Calu3 (cell line): ENCODE measurements at regions not wholly inside any gene's neighbourhood (a gene's known extent, or its start where the extent isn't known, plus 50 kb on each side); places are given as distances from the start of the nearest gene placed in this dataset.

Experiments
- BruUV-seq: library from RNA; stranded (reverse); fragments of 400-500 nt; replicated peaks from 2 replicates; lab custom pipeline; 2021; lab: Mats Ljungman, UMichigan
- CTCF ChIA-PET: fragments of 300-600 bp; sonication (Branson Sonifier 250); formaldehyde crosslinking; loops from one replicate; lab custom pipeline; 2022; ENCODE audit warnings: antibody characterized with exemption; lab: Charles Lee
- DNase-seq: peaks from one replicate; pipeline ENCODE4 v3.0.0; 2022
- H3K27ac Mint-ChIP-seq: one replicate; pipeline ENCODE4 v1.8.0; 2022; ENCODE audit warnings: mixed read lengths; ENCODE audit not compliant: unreplicated experiment
- H3K27me3 Mint-ChIP-seq: one replicate; pipeline ENCODE4 v1.8.0; 2022; ENCODE audit warnings: mixed read lengths; ENCODE audit not compliant: unreplicated experiment
- H3K36me3 Mint-ChIP-seq: one replicate; pipeline ENCODE4 v1.8.0; 2022; ENCODE audit warnings: mild to moderate bottlenecking, moderate library complexity, mixed read lengths; ENCODE audit not compliant: insufficient read depth, unreplicated experiment
- H3K4me1 Mint-ChIP-seq: one replicate; pipeline ENCODE4 v1.8.0; 2022; ENCODE audit warnings: mild to moderate bottlenecking, low read depth, mixed read lengths; ENCODE audit not compliant: unreplicated experiment
- H3K4me3 Mint-ChIP-seq: one replicate; pipeline ENCODE4 v1.8.0; 2022; ENCODE audit warnings: mild to moderate bottlenecking, low read depth, moderate library complexity, mixed read lengths; ENCODE audit not compliant: unreplicated experiment
- H3K9me3 Mint-ChIP-seq: one replicate; pipeline ENCODE4 v1.8.0; 2022; ENCODE audit warnings: low read depth, mixed read lengths; ENCODE audit not compliant: unreplicated experiment
- CTCF ChIP-seq: fragments of 200-600 bp; IDR thresholded peaks from one replicate; pipeline ENCODE4 v1.8.0; 2022; ENCODE audit warnings: antibody characterized with exemption; ENCODE audit not compliant: unreplicated experiment
- intact Hi-C: fragments of 100-400 bp; cut with micrococcal nuclease; formaldehyde crosslinking; loops from one replicate; pipeline ENCODE4 v1.10.0; 2022; ENCODE audit not compliant: unreplicated experiment

GRCh38 chr13:69283837-69284236 lies 823.8 kb upstream of the ATXN8OS start:
- BruUV-seq = no TSS peak
- Mint-ChIP-seq H3K9me3 (peaks cover 2% of the 10 kb centered on the region), H3K4me1 (no peaks in the 10 kb centered on the region), H3K4me3 (no peak overlapping the region), H3K27ac (no peak overlapping the region), H3K36me3 (no peaks in the 10 kb centered on the region), H3K27me3 (no peaks in the 10 kb centered on the region)
- intact Hi-C loops = no loop called here
- DNase-seq = no peak
- TF ChIP-seq CTCF = no peak
- CTCF ChIA-PET = no interaction called here

- H3K4me1 Mint-ChIP-seq = no peaks in the 10 kb centered on the region
- no peak overlapping the region for H3K4me3 Mint-ChIP-seq
- H3K36me3 Mint-ChIP-seq = no peaks in the 10 kb centered on the region
- no peak for TF ChIP-seq CTCF
- CTCF ChIA-PET = no interaction called here
- peaks cover 2% of the 10 kb centered on the region for H3K9me3 Mint-ChIP-seq
- no peaks in the 10 kb centered on the region for H3K27me3 Mint-ChIP-seq
- intact Hi-C loops = no loop called here
- DNase-seq = no peak
- no peak overlapping the region for H3K27ac Mint-ChIP-seq
- BruUV-seq = no TSS peak
Observed at GRCh38 chr13:69283301-69283700, 824.3 kb upstream of the ATXN8OS start.

- peaks cover 2% of the 10 kb centered on the region for H3K9me3 Mint-ChIP-seq
- no TSS peak for BruUV-seq
- no peak for TF ChIP-seq CTCF
- H3K36me3 Mint-ChIP-seq = no peaks in the 10 kb centered on the region
- no peak overlapping the region for H3K27ac Mint-ChIP-seq
- DNase-seq = no peak
- CTCF ChIA-PET = interaction anchor here (0.6 kb wide), 1 partner anchor 158 kb away, joined by 3 read pairs; no protein-coding TSS in a partner anchor
- no peaks in the 10 kb centered on the region for H3K27me3 Mint-ChIP-seq
- H3K4me3 Mint-ChIP-seq = no peak overlapping the region
- no peaks in the 10 kb centered on the region for H3K4me1 Mint-ChIP-seq
- intact Hi-C loops = no loop called here
Observed at GRCh38 chr13:69280399-69280798, 827.2 kb upstream of the ATXN8OS start.

- Mint-ChIP-seq H3K36me3 (no peaks in the 10 kb centered on the region), H3K27me3 (no peaks in the 10 kb centered on the region), H3K27ac (no peak overlapping the region), H3K9me3 (peaks cover 2% of the 10 kb centered on the region), H3K4me3 (no peak overlapping the region), H3K4me1 (no peaks in the 10 kb centered on the region)
- CTCF ChIA-PET = no interaction called here
- no peak for DNase-seq
- no peak for TF ChIP-seq CTCF
- no TSS peak for BruUV-seq
- intact Hi-C loops = no loop called here
Observed at GRCh38 chr13:69279213-69279612, 828.4 kb upstream of the ATXN8OS start.

- intact Hi-C loops = no loop called here
- Mint-ChIP-seq H3K27ac (no peak overlapping the region), H3K27me3 (no peaks in the 10 kb centered on the region), H3K4me3 (no peak overlapping the region), H3K9me3 (no peaks in the 10 kb centered on the region), H3K4me1 (no peaks in the 10 kb centered on the region), H3K36me3 (no peaks in the 10 kb centered on the region)
- no TSS peak for BruUV-seq
- no peak for DNase-seq
- no peak for TF ChIP-seq CTCF
- CTCF ChIA-PET = no interaction called here
Observed at GRCh38 chr13:69274231-69274630, 833.4 kb upstream of the ATXN8OS start.
